Stimulated activated CD4-positive, alpha-beta T cell treated with anti-CD3 and anti-CD28 coated beads, Interleukin-4, amount 100 ng/mL, for 1 hour (primary cell): ENCODE measurements at regions not wholly inside any gene's neighbourhood (a gene's known extent, or its start where the extent isn't known, plus 50 kb on each side); places are given as distances from the start of the nearest gene placed in this dataset.
"Not testable (repeated sequence)": the region's sequence is repeated elsewhere in the genome, so short reads cannot be mapped to it uniquely, and the experiment has no call there.

Experiments
- DNase-seq: peaks from one replicate; pipeline ENCODE4 v3.0.0-alpha.2; 2020

DNA sequence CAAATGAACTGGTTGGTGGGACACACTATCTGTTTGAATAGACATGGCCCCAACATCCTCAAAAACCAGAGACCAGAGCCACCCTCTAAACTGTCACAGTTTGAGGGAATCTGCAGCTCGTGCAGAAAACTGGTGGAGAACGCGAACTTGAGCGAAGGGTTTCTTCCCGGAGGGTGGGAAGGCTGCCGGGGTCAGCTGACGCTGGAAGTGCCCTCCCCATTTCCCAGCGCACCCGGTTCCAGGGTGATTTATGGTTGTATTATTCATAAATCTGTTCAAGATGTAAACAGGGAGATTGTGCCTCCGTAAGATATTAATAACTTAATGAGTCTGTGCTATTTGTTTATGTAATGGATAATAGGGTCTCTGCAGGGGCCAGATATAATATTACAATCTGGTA lies 1396.7 kb downstream of the BRD1 start:
- DNase-seq = no peak

DNA sequence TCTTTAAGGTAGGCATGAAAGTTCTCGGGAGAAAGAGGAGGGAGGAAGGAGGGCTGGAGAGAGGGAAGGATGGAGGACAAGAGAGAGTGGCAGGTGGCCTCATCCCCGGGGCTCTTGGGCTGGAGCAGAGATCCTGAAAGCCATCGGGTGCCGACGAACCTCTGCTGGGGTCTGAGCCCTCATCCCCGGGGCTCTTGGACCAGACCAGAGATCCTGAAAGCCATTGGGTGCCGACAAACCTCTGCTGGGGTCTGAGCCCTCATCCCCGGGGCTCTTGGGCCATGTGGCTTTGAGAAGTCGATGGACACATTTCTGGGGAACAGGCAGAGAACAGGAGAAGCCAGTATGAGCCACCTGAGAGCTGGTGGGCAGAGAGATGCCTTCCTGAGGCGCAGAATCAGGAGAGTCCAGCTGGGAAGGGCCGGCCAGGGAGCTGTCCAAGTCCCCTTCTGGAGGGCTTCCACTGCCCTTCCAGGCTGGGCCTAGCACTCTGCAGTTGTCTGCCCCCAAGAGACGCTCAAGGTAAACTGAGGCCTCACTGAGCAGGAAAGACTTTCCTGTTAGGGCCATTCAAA lies 1398.1 kb downstream of the BRD1 start:
- no peak for DNase-seq

DNA sequence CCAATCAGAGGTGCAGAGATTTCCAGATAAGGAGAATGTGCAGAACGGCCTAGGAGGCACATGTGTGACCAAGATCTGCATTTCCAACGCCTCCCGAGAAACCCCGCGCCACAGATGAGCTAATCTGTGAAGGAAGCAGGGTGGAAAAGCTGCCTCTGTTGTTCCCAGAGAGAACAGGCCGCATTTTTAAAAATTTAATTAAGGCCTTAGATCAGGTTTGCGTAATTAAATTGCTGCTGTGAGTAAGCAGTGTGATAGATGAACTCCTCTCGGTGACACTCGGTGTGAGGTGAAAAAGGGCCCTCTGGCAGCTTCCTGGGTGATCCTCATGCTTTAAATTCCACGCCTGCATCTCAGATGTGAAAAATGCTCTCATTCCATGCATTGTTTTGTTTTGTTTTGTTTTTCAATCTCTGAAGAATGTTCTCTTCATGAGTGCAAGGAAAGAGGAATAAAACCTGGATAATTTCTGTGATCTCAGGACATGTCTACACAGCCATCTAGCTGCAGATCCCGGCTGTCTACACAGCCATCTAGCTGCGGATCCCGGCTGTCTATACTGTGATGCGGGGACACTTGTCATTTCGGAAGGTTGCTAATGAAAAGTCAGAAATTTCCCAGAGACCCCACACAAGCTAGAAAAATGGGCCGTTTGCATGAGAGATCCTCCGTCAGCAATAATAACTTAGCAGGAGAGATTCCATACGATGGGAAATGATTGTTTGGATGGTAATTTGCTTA lies 1398.9 kb downstream of the BRD1 start:
- no peak for DNase-seq

DNA sequence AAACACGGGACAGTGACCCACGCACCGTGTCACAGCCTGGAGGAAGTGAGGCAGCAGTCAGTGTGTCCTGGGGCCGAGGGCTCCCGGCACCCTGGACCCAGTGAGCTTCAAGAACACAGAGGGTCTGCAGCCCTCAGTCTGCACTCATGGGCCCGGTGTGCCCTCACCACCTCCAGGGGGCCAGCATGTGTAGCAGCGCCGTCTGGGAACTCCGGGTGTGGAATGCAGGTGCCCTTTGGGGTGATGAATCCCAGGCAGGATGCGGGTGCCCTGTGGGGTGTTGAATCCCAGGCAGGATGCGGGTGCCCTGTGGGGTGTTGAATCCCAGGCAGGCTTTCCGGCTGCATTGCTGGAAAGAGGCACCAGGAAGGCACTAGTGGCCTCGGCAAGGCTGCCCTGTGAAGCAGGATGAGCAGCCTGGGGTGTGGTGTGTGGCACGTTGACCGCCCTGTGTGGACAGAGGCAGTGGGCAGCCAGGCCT lies 1399.9 kb downstream of the BRD1 start:
- DNase-seq = no peak

DNA sequence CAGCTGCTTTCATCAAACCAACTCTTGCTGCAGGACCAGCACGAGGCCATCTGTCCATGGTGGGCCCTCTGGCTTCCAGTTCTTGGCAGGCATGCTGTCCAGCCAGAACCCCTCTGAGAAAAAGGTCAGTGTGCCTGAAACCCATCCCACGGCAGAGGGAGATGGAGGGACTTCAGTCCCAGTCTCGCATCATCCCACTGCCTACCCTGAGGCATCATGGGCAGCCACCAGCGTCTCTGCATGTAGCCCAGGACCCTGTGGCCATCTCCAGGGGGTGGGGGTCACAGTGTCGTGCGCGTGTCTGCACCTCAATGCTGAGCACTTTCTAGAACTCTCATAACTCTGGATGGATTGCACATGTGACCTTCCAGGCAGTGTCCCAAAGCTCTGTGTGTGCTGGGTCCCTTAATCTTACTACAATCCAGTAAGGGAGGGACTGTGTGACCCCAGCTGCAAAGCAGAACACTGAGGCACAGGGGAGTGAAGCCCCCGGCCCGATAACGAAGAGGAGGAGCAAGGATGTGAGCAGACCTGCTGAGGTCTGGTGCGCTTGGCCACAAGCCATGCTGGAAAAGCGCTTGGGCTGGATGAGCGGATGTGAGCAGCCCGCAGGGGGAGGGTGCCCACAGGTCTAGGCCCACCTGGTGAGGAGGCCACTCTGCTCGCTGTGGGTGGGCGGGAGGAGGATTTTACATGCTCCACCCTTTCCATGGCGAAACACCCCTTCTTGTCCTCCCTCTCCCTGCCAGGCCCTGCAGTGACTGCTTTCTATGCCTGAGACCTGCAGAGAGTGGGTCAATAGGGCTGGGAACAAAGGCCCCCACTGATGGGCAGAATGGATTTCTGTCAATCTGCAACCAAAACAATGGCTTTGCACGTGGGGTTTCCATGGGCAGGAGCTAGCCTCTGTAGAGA lies 1401.0 kb downstream of the BRD1 start:
- no peak for DNase-seq

DNA sequence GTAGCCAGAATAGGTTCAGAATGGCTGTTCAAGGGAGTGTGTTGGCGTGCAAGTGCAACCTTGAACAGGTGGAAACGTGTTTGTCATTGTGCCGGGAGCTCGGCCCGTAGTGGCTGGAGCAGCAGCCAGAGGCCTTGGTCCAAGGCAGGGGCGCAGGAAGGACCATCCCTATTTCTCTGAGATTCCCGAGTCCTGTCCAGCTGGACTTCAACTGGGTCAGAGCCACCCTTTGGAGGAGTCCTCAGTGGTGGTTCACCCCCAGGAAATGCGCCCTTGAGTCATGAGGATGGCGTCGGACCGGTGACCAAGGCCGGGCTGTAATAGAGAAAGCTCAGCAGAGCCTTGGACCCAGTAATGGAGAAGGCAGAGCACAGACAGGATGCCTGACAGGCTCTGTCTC lies 1402.0 kb downstream of the BRD1 start:
- DNase-seq = no peak

DNA sequence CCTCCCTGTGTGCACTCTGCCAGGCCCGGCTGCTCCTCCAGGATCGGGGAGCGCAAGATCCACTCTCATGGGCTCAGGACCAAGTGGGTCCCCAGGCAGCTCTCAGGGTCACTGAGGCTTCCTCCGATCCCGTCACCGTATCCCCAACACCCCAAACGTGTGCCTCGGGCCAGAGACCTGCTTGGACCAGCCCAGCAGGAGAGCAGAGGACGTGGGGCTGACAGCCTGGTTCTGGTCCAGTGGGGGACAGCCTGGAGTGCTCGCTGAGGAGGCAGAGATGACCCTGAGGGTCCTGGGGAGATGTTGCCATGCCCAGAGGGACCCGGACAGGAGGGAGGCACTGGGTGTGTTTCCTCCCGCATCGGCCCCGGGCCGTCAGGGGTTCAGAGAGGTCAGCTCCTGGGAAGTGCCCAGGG lies 1402.6 kb downstream of the BRD1 start:
- no peak for DNase-seq

DNA sequence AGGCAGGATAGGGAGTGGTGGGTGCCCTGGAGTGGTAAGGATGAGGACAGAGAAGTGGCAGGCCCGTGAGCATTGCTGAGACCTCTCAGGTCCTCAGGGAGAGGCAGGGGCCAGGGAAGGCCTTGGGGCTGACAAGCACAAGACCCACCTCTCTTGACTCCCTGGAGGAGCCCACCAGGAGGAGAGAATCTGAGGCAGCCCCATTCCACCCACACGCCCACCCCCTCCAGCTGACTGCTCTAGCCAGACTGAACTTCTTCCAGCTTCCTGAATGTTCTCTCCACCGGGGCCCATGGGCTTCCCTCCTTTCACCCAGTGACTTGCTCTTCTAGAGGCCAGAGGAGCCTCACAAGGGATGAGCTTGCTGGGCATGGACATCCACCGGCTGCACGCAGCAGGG lies 1403.0 kb downstream of the BRD1 start:
- no peak for DNase-seq

DNA sequence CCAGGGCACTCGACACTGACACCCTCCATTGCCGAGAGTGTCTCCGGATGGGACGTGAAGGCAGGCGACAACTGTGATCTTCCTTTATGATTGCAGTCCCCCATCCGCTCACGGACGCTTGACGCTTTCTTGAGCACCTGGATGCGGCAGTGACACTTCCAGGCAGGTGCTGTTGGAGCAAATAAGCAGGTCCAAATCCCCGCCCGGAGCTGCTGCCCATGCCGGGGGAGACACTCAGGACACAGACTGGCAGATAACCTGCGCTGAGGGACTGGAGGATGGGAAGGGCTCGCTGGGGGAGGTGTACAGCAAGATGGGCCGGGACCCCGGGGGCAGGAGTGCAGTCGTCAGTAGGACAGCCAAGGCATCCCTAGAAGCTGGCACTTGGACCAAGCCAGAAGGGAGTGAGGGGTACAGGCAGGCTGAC lies 1403.5 kb downstream of the BRD1 start:
- no peak for DNase-seq

DNA sequence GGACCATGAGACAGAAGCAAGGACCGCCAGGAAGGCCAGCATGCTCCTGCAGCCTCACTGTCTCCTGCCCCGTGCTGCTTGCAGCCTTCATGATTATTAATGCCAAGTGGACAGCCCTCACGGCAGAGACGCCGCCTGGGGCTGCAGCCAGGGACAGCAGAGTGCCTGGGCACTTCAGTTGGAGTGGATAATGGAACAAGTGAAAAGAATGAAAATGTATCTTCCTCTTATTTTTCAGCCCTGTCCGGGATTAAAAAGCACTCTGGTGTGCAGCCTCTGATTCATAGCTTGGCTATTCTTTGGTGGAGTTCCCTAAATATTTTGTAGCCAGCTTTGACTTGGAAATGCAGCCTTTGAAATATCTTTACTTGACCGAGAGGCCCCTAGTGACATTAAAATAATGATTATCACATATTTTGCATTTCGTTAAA lies 1404.2 kb downstream of the BRD1 start:
- no peak for DNase-seq

DNA sequence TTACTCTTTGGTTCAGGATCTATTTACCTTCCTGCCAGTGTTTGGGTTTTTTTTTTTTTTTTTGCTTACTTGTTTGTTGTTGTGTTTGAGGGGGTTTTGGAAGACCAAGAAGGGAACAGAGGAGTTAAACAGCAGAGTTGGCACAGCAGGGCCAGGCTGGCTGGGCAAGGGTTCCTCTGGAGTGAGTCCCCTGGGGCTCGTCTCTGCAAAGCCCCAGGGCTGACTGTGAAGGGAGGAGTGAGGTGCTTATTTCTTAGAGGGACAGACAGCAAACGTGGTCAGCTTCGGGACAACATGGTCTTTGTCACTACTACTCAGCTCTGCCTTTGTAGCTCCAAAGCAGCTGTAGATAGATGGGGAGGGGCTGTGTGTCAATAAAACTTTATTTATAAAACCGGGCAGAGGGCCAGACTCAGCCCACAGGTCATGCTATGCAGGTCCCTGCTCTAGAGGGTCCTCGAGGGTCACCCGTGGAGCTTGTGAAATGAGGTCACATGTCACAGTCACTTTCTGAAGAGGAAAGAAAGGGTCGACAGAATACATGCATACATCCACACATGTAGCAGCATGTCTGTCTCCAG lies 1404.7 kb downstream of the BRD1 start:
- no peak for DNase-seq

DNA sequence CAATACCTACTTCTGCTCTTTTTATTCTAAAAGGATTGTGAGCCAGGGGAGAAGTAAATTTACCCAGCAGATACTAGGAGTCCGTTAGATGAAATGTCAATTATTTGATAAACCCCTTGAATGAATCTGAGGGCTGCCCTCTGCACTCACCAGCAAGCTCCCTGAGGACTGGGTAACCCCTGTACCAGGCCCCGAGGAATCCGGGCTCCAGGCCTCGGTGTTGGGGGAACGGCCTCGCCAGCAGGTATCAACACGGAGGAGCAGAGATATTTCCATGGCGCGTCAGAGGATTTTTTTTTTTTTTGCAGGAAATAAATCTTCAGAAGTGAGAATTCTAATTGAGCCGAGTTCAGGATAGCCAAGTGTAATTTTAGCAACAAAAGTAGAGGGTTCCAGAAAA lies 1408.8 kb downstream of the BRD1 start:
- DNase-seq = no peak

DNA sequence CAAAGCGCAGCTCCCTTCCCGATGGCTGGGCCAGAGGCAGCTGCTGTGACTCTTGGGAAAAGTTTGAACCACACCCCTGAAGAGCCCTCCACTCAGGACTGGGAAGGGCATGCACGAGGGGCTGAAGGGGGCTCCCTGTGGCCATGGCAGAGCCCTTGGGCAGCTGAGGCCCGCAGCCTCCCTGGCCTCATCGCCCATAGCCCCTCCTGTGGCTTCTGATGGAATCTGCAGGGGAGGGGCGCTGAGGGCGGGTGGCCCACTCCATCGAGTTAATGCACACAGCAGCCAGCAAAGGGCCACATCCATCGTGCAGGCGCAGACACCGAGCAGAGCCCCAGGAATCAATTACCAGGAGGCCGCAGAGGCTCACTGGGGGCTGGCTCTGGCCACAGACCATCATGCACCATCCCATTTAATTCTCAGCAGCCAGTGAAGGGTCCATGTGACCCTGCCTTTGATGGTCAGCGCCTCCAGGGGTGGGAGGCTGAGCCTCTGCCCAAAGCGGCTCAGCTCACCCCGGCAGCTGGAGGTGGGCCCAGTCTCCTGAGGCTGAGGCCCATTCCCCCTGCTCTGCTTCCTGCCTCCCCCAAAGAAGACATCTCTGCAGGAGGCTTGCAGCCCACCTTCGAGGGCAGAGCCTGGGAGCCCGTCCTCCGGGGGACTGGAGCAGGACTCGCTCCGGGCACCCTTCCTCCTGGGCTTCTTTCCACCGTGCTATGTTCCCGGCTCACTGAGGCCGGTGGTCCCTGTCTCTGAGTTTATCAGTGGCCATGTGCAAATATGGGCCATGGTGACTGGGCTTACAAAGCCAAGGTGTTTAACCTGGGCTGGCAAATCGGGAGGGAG lies 1410.2 kb downstream of the BRD1 start:
- no peak for DNase-seq

DNA sequence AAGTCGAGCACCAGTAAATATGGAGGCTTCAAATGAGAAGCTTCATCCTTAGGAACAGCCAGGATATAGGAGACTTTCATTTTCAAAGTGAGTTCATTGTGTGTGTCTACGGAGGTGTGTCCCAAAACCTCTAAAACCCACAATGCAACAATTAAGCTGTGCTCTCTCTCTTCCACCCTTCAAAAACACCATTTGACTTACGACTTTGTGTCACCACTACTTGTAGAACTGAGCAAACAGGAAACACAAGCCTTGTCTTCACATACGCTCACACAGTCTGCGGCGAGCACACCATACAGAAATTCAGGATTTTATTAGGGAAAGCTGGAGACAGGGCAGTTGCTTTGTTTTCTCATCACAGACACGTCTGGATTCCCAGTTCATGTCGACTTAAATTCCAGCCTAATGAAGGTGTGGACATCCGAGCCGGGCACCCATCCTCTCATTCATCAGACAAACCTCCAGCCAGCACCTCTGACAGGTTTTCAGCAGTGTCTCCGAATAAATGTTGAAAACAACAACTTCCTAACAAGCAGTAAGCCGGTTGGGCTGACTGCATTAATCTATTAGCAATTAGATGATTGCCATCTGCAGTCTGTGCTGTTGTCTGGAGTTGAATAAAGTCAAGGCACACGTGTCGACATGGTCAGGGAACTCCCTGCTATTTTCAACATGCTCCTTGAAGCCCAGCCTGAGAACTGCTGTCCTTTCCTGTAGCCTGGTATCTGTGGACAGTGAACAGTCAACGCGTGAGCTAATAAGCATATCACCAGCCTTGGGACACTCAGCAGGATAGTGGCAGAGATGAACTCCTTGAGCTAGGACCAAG lies 1411.1 kb downstream of the BRD1 start:
- DNase-seq = no peak

DNA sequence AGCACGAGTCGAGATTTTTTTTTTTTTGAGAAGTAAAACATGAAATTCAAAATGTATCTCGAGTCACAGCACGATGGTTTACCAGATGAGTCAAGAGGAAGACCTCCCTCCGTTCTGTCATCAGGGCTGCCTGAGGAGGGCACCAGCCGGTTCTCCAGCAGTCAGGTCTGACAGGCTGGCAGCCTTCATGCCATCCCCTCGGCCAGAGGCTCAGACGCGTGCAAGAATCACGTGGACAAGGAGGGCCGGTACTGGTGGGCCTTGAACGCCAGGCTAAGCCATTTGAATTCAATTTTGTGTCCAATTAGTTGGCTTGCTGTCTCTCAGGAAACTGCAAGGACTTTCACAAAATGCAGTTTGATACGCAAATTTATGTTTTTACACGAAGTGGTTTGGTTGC lies 1412.2 kb downstream of the BRD1 start:
- DNase-seq = no peak

DNA sequence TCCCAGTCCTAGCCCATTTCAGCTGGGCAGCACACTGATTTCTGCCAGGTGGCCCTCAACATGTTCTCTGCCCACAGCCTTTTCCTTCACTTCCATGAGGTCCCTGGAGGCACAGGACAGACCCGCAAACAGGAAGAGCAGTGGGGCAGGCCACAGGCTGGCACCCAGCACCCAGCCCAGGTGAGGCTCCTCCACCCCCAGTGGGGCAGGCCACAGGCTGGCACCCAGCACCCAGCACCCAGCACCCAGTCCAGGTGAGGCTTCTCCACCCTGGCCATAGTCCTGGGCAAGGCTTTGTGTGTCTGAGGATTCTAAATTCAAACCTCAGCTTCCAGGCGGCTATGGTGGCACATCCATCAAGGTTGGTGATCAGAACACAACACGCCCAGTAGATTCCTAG lies 1413.0 kb downstream of the BRD1 start:
- DNase-seq = no peak

DNA sequence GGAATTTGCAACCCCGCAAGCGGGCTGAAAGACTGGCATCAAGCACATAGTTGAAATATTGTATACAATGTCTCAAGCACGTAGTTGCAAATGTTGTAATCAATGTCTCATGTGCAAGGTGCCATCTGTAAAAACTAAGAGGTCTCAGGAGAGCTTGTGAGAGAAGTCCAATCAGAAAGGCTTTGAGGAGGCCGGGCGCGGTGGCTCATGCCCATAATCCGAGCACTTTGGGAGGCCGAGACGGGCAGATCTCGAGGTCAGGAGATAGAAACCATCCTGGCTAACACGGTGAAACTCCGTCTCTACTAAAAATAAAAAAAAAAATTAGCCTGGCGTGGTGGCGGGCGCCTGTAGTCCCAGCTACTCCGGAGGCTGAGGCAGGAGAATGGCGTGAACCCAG lies 1414.7 kb downstream of the BRD1 start:
- not testable (repeated sequence) for DNase-seq

DNA sequence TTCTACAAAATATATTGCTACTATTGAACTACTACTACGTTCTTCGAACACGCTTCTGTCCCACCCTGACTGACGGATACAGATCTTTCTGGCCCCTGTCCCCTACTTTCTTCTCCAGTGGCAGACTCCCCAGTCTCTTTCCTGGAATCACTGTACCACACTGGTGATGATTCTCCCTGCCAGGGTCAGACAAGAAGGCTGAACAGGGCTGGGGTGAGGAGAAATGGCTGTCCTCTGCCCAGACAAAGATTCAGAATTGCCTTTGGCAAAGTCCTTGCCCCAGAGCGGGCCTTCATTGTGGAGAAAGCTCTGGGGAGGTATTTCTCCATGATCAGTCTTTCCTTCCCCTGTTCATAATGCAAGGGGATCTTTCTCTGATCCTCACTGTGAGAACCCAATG lies 1417.1 kb downstream of the BRD1 start:
- DNase-seq = no peak

DNA sequence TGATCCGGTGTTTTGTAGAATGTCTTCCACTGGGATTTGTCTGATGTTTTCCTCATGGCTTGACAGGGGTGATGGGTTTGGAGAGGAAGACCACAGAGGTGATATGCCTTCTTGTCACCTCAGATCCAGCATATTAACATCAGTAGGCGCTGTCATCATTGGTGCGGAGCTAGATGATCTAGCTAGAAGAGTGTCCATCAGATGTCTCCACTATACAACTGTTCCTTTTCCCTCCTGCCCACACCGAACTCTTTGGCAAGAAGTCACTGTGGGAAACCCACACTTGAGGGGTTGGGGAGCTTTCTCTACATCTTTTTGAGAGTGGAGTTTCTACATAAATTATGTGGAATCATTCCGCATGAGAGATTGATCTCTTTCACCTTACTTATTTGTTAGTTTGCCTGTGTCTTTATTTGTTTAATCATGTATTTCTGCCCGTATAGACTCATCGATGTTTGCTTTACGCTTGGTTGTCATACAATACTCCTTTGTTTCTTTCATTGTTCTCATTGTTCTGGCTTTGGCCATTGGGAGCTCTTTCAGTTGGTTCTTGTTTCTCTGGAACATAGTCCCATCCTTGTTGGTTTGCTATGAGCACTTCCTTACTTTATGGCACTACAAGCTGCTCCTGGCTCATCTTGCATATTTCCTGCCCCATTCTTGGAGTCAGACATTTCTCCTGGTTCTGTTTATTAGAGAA lies 1420.3 kb downstream of the BRD1 start:
- DNase-seq = no peak

DNA sequence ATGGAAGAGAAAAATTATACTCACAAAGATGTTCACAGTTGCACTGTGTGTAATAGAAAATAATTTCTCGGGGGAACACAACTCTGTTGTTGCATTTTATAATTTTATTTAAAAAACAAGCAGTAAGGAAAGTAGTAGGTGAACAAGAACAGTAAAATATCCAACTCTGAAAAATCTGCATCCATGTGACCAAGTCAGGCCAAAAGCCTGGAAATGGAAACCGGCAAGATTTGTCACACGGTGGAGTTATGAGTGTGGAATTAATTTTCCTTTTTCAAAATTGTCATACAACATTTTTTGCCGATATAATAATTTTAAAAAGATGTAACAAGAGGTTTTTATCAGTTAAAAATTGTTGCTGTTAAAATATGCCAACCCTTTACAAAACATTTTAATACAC lies 1421.5 kb downstream of the BRD1 start:
- no peak for DNase-seq

DNA sequence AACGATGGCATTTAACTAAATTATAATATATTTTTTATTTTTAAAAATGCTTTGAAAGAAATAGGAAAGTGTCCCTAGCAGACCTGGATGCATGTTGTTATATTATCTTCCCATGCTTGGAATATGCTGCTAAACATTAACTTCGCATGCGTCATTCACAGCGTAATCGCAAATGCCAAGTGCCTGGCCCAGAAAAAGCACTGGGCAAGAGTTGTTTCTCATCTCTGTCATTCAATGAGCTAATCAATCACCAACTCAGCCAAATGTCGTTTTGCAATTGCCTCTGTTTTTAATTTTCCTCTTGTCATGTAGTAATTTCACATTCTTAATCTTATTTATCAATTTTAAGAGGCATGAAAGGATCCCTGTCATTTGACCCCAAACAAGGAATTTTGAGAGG lies 1421.9 kb downstream of the BRD1 start:
- no peak for DNase-seq
